Inflammatory macrophage treated with lipopolysaccharide for 1 hour (primary cell): ENCODE measurements at regions not wholly inside any gene's neighbourhood (a gene's known extent, or its start where the extent isn't known, plus 50 kb on each side); places are given as distances from the start of the nearest gene placed in this dataset.
A peak's percentile ranks its signal among the peaks of the same experiment; 100 is the strongest.

Source experiments
- DNase-seq, 2 donors: peaks; one replicate each; pipeline ENCODE4 v3.0.0-alpha.2; 2020 to 2022

GRCh38 chr2:88281302-88282217 lies 111.4 kb downstream of the THNSL2 start:
- peak; percentile 72 to 75 for DNase-seq

DNA sequence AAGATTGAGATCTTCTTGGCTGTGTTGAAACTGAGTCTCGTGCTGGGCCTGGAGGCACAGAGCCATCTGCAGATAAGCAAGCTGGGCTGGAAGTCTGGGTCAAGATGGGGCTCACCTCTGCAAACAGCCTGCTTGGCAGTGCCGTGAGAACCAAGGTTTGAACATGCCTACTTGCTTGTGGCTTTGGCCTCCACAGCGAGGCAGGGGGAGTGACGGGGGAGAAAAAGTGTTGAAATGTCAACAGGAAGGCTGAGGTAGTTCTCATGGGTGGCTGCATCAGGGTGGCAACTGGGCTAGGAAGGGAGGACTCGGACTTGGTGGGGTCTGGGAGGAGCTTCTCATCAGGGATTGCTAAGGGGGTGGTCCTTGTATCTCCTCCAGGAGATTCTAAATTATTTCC lies 99.7 kb downstream of the THNSL2 start:
- no peak for DNase-seq

- peak; percentile 87 to 96 for DNase-seq
Observed at GRCh38 chr2:88265352-88266303, 95.5 kb downstream of the THNSL2 start.

GRCh38 chr2:88263861-88264260 lies 93.7 kb downstream of the THNSL2 start:
- DNase-seq: no peak

- DNase-seq: no peak
Observed at GRCh38 chr2:88261725-88262124, 91.6 kb downstream of the THNSL2 start.

DNA sequence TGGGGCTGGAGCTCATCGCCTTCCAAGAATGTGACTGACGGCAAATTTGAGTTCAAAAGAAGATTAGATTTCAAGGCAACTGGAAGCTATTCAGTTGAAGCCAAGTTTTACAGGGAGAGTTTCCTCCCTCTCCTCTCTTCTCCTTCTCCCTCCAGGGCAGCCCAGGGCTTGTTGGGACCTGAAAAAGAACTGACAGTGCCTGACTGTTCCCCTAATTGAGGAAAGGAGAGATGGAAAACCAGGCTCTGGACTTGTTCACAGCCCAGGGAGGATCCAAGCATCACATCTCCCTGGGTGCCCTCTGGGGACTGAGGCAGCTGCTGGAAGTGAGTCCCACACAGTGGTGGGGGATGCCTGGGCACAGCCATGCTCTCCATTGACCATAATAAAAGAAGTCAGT lies 88.1 kb downstream of the THNSL2 start:
- no peak for DNase-seq

DNA sequence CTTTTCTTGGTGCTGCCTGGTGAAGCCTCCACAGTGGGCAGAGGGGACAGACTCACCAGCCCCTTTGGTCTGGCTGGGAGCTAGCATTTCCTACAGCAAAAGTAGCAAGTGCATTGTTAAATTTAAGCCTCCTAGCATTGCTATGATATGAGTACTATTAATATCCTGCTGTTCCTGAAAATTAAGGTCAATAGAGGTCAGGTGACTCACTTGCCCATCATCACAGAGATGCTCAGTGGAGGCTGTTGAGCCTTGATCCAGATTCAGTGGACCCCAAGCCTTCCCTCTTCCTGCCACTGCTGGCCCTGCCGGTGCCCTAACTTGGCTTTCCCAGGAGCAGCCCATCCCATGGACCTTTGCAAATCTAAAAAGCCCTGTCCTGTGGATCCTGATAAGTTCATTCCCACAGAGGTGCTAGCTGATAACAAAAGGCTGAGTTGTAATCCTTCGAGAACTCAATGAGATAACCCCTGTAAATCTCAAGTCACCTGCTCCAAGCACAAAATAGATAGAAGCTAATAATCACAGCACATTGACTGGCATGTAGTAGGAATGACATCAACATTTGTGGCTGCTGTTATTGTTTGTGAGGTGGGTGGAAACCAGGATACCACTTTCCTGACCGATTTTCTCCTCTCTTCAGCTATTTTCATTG lies 84.4 kb downstream of the THNSL2 start:
- DNase-seq: no peak

- DNase-seq: no peak
Observed at GRCh38 chr2:88253997-88254396, 83.9 kb downstream of the THNSL2 start.

DNA sequence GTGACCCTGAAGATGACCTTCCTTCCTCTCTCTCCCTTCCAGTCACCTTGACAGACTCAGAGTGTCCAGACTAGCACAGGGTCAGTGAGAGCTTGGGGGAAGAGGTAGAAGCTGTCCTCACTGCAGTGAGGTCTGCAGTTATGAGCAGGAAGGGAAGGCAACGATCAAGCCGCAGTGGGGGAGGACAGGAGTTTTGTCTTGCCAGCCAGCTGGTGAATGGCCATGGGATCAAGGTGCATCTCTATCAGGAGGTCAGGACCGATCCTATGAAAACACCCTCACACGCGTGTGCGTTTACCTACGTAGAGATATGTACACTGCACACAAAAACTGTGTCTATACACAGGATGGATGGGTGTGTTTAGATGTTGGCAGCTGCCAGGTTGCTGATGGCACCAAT lies 83.2 kb downstream of the THNSL2 start:
- no peak for DNase-seq

- no peak for DNase-seq
Observed at GRCh38 chr2:88252646-88253045, 82.5 kb downstream of the THNSL2 start.

- DNase-seq: no peak
Observed at GRCh38 chr2:88252111-88252510, 82.0 kb downstream of the THNSL2 start.

DNA sequence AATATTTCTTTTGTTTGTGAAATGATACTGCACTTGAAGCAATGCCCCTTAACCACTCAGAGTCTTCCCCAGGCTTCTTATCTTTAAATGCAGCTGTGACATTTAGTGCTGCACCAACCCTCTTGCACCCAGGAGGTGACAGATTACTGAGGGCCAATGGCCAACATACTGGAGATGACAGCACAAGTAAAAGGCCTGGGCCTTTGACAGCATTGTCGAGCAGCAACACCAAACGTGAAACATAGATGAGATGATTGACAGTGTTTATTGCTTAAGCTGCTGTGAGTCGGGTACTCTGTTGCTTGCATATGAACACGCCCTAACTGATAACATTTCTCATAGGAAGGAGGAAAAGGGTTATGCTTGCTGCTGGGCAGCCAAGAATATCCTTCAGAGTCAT lies 80.3 kb downstream of the THNSL2 start:
- no peak for DNase-seq

DNA sequence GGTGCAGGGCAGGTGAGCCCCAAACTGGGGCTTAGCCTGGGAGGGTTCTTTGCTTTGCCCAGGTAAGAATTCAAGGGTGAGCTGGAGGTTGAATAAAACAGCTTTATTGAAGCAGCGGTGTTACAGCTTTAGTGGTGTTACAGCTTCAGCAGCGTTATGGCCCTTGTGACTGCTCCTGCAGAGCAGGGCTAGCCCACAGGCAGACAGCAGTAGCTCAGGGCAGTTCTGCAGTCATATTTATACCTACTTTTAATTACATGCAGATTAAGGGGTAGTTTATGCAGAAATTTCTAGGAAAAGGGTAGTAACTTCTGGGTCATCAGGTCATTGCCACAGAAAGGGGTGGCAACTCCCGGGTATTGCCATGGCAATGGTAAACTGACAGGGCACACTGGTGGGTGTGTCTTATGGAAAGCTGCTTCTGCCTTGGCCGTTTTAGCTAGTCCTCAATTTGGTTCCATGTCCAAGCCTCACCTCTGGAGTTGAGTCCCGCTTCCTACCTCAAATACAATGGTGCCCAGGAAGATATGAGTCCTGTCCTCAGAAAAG lies 78.2 kb downstream of the THNSL2 start:
- DNase-seq: peak; percentile 37 to 72

- DNase-seq: no peak
Observed at GRCh38 chr2:88247531-88247930, 77.4 kb downstream of the THNSL2 start.

- no peak for DNase-seq
Observed at GRCh38 chr2:88245109-88245508, 75.0 kb downstream of the THNSL2 start.

GRCh38 chr2:88239781-88240180 lies 69.6 kb downstream of the THNSL2 start:
- DNase-seq: no peak

GRCh38 chr2:88236666-88237065 lies 66.5 kb downstream of the THNSL2 start:
- no peak for DNase-seq
